Calu3 (cell line): ENCODE measurements at regions not wholly inside any gene's neighbourhood (a gene's known extent, or its start where the extent isn't known, plus 50 kb on each side); places are given as distances from the start of the nearest gene placed in this dataset.

Experiments used
- BruUV-seq: library from RNA; stranded (reverse); fragments of 400-500 nt; replicated peaks from 2 replicates; lab custom pipeline; 2021; lab: Mats Ljungman, UMichigan
- CTCF ChIA-PET: fragments of 300-600 bp; sonication (Branson Sonifier 250); formaldehyde crosslinking; loops from one replicate; lab custom pipeline; 2022; ENCODE audit warnings: antibody characterized with exemption; lab: Charles Lee
- DNase-seq: peaks from one replicate; pipeline ENCODE4 v3.0.0; 2022
- H3K27ac Mint-ChIP-seq: one replicate; pipeline ENCODE4 v1.8.0; 2022; ENCODE audit warnings: mixed read lengths; ENCODE audit not compliant: unreplicated experiment
- H3K27me3 Mint-ChIP-seq: one replicate; pipeline ENCODE4 v1.8.0; 2022; ENCODE audit warnings: mixed read lengths; ENCODE audit not compliant: unreplicated experiment
- H3K36me3 Mint-ChIP-seq: one replicate; pipeline ENCODE4 v1.8.0; 2022; ENCODE audit warnings: mild to moderate bottlenecking, moderate library complexity, mixed read lengths; ENCODE audit not compliant: insufficient read depth, unreplicated experiment
- H3K4me1 Mint-ChIP-seq: one replicate; pipeline ENCODE4 v1.8.0; 2022; ENCODE audit warnings: mild to moderate bottlenecking, low read depth, mixed read lengths; ENCODE audit not compliant: unreplicated experiment
- H3K4me3 Mint-ChIP-seq: one replicate; pipeline ENCODE4 v1.8.0; 2022; ENCODE audit warnings: mild to moderate bottlenecking, low read depth, moderate library complexity, mixed read lengths; ENCODE audit not compliant: unreplicated experiment
- H3K9me3 Mint-ChIP-seq: one replicate; pipeline ENCODE4 v1.8.0; 2022; ENCODE audit warnings: low read depth, mixed read lengths; ENCODE audit not compliant: unreplicated experiment
- CTCF ChIP-seq: fragments of 200-600 bp; IDR thresholded peaks from one replicate; pipeline ENCODE4 v1.8.0; 2022; ENCODE audit warnings: antibody characterized with exemption; ENCODE audit not compliant: unreplicated experiment
- intact Hi-C: fragments of 100-400 bp; cut with micrococcal nuclease; formaldehyde crosslinking; loops from one replicate; pipeline ENCODE4 v1.10.0; 2022; ENCODE audit not compliant: unreplicated experiment

DNA sequence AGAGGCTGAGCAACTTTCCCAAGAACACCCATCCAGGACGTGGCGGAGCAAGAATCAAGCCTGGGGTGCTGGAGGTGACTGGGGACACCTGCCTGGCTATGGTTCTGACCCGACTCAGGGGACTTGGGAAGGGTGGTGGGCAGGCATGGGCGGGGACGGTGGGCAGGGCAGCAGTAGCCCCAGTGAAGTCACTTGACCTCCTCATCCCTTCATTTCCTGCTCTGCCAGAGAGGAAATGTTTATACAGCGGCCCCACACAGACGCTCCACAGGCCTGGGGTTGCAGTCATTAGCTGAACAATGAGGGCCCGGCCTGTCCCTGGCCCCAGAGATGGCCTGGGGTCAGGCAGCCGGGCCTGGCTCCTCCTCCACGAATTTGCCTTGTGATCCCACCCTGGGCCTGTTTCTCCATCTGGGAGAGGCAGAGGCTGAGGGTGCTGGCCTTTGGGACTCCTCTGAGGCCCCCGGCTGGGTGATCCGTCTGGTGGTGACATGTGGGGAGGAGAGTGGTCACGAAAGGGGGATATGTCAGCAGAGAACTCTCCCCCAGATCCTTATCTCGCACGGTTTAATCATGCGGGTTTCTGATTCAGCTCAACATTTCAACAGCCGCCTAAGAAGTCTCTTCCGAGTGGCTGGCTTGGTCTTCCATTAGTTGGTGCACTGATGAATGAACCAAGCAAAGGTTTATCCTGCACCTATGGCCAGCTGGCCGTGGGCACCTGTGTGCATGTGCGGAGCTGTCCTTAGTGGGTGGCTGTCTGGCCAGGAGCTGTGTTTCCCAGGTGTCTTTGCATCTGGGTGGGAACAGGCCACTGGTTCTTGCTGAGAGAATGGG, 175.9 kb downstream of the IRF8 start:
- BruUV-seq, result no TSS peak
- CTCF ChIA-PET, result interaction anchor here (0.7 kb wide), 1 partner anchor 24 kb away, joined by 3 read pairs; no protein-coding TSS in a partner anchor
- Mint-ChIP-seq H3K9me3 (no peaks in the 10 kb centered on the region), H3K36me3 (no peaks in the 10 kb centered on the region), H3K27ac (no peak overlapping the region), H3K4me1 (no peaks in the 10 kb centered on the region), H3K27me3 (peaks cover 97% of the 10 kb centered on the region), H3K4me3 (no peak overlapping the region)
- TF ChIP-seq CTCF, result no peak
- intact Hi-C loops, result no loop called here
- no peak for DNase-seq

GRCh38 chr16:86075488-86075785, 176.5 kb downstream of the IRF8 start:
- intact Hi-C loops, result no loop called here
- H3K27ac Mint-ChIP-seq, result no peak overlapping the region
- BruUV-seq, result no TSS peak
- no peak overlapping the region for H3K4me3 Mint-ChIP-seq
- DNase-seq, result no peak
- H3K36me3 Mint-ChIP-seq, result no peaks in the 10 kb centered on the region
- no peaks in the 10 kb centered on the region for H3K9me3 Mint-ChIP-seq
- CTCF ChIA-PET, result no interaction called here
- H3K27me3 Mint-ChIP-seq, result peaks cover 97% of the 10 kb centered on the region
- no peak for TF ChIP-seq CTCF
- H3K4me1 Mint-ChIP-seq, result no peaks in the 10 kb centered on the region

DNA sequence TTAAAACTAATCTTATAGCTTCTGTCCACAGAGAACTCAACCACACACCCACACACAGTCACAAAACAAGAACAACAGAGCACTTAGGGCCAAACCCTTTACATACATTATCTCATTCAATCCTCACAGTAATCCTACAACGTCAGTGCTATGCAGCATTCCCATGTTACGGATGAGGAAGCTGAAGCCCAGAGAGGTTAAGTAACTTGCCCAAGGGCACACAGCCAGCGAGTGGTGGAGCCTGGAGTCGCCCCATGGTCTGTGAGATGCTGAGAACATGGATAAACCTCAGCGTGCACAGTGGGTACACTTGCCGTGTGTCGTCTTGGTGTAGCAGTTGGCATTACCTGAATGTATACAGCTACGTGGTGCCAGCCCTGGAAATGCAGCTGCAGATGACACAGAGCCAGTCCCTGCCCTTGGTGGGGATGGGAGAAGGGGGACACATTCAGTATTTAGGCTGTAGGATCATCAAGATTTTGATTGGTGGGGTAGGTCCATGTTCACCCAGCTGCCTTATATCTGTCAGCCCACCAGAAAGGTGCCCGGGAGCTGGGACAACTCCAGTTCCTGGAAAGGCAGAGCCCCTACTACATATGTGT, 177.0 kb downstream of the IRF8 start:
- Mint-ChIP-seq H3K9me3 (no peaks in the 10 kb centered on the region), H3K4me3 (no peak overlapping the region), H3K27me3 (peaks cover 97% of the 10 kb centered on the region), H3K36me3 (no peaks in the 10 kb centered on the region), H3K4me1 (no peaks in the 10 kb centered on the region), H3K27ac (no peak overlapping the region)
- CTCF ChIA-PET, result no interaction called here
- TF ChIP-seq CTCF, result no peak
- intact Hi-C loops, result no loop called here
- no peak for DNase-seq
- BruUV-seq, result no TSS peak

GRCh38 chr16:86076606-86077005, 177.6 kb downstream of the IRF8 start:
- Mint-ChIP-seq H3K9me3 (no peaks in the 10 kb centered on the region), H3K27me3 (peaks cover 93% of the 10 kb centered on the region)
- CTCF ChIA-PET, result no interaction called here

More at GRCh38 chr16:86076606-86077005, 177.6 kb downstream of the IRF8 start:
- DNase-seq, result no peak
- H3K4me1 Mint-ChIP-seq, result no peaks in the 10 kb centered on the region
- BruUV-seq, result no TSS peak
- intact Hi-C loops, result no loop called here
- H3K27ac Mint-ChIP-seq, result no peak overlapping the region
- no peak overlapping the region for H3K4me3 Mint-ChIP-seq
- no peak for TF ChIP-seq CTCF
- no peaks in the 10 kb centered on the region for H3K36me3 Mint-ChIP-seq
